HEK293 (cell line): ENCODE measurements at regions not wholly inside any gene's neighbourhood (a gene's known extent, or its start where the extent isn't known, plus 50 kb on each side); places are given as distances from the start of the nearest gene placed in this dataset.
A peak's percentile ranks its signal among the peaks of the same experiment; 100 is the strongest.

ENCODE experiments used
- CTCF ChIA-PET: fragments of 350-600 bp; formaldehyde crosslinking; extraction: SDS; loops from one replicate; lab custom pipeline; 2021; ENCODE audit warnings: antibody characterized with exemption; lab: Yijun Ruan, JAX
- POLR2A ChIA-PET: fragments of 300-600 bp; formaldehyde crosslinking; extraction: SDS; loops from one replicate; lab custom pipeline; 2020; ENCODE audit warnings: antibody characterized with exemption, inconsistent platforms; lab: Yijun Ruan, JAX
- H3K27ac ChIP-seq: fragments of 200-500 bp; sonication (Bioruptor generic); 2 replicates; pipeline ENCODE4 v1.5.1; 2014; ENCODE audit warnings: low read depth, low read length, control low read depth, inconsistent platforms; ENCODE audit errors: extremely low read depth
- H3K36me3 ChIP-seq, 2 experiments: fragments of 200-500 bp in 1 of 2; sonication (Bioruptor generic) in 1 of 2; 1 replicate in 1 of 2; 2 replicates in 1 of 2; pipeline ENCODE4 v1.5.1; 2014 to 2017; ENCODE audit warnings: inconsistent platforms in 2 of 2, low read length in 2 of 2; ENCODE audit not compliant: control insufficient read depth in 2 of 2, insufficient read depth in 1 of 2
- H3K4me1 ChIP-seq: fragments of 200-500 bp; sonication (Bioruptor generic); 2 replicates; pipeline ENCODE4 v1.5.1; 2014; ENCODE audit warnings: mild to moderate bottlenecking, low read length, inconsistent platforms; ENCODE audit not compliant: control insufficient read depth, insufficient read depth
- H3K4me3 ChIP-seq: 2 replicates; pipeline ENCODE4 v1.5.1; 2011; ENCODE audit warnings: low read depth, mild to moderate bottlenecking, control low read depth, low read length, moderate library complexity
- H3K9me3 ChIP-seq: fragments of 200-500 bp; sonication (Bioruptor generic); 2 replicates; pipeline ENCODE4 v1.5.1; 2014; ENCODE audit warnings: low read depth, low read length, inconsistent platforms; ENCODE audit not compliant: control insufficient read depth, insufficient read depth
- GFI1B ChIP-seq: fragments of 450-650 bp; formaldehyde crosslinking; IDR thresholded peaks from 2 replicates; pipeline ENCODE4 v1.5.1; 2016; ENCODE audit warnings: missing biosample characterization, missing genetic modification characterization
- HOXC10 ChIP-seq: sonication (generic); formaldehyde crosslinking; IDR thresholded peaks from 2 replicates; pipeline ENCODE4 v1.8.1; 2023; ENCODE audit warnings: mild to moderate bottlenecking, missing genetic modification reagents
- PRDM1 ChIP-seq: fragments of 450-650 bp; formaldehyde crosslinking; IDR thresholded peaks from 2 replicates; pipeline ENCODE4; 2016; ENCODE audit warnings: missing biosample characterization, missing genetic modification characterization
- PRDM6 ChIP-seq: fragments of 450-650 bp; formaldehyde crosslinking; IDR thresholded peaks from 2 replicates; pipeline ENCODE4 v1.5.1; 2017; ENCODE audit warnings: missing biosample characterization, missing genetic modification characterization
- TCF7L2 ChIP-seq: IDR thresholded peaks from 2 replicates; pipeline ENCODE4 v1.6.1; 2011; ENCODE audit warnings: low read depth, mild to moderate bottlenecking, inconsistent platforms, low read length, moderate library complexity, borderline replicate concordance
- YY2 ChIP-seq: fragments of 450-650 bp; formaldehyde crosslinking; IDR thresholded peaks from 2 replicates; pipeline ENCODE4 v1.5.1; 2016; ENCODE audit warnings: missing biosample characterization, missing genetic modification characterization
- ZBTB48 ChIP-seq: fragments of 450-650 bp; formaldehyde crosslinking; IDR thresholded peaks from 2 replicates; pipeline ENCODE4 v1.5.1; 2016; ENCODE audit warnings: missing biosample characterization, missing genetic modification characterization
- ZNF169 ChIP-seq: fragments of 450-650 bp; formaldehyde crosslinking; IDR thresholded peaks from 2 replicates; pipeline ENCODE4 v1.5.1; 2016; ENCODE audit warnings: missing biosample characterization, missing genetic modification characterization
- ZNF2 ChIP-seq: fragments of 450-650 bp; formaldehyde crosslinking; IDR thresholded peaks from 2 replicates; pipeline ENCODE4 v1.5.1; 2016; ENCODE audit warnings: missing biosample characterization, missing genetic modification characterization
- ZNF239 ChIP-seq: fragments of 450-650 bp; formaldehyde crosslinking; IDR thresholded peaks from 2 replicates; pipeline ENCODE4 v1.5.1; 2016; ENCODE audit warnings: missing biosample characterization, missing genetic modification characterization
- ZNF311 ChIP-seq: fragments of 450-650 bp; formaldehyde crosslinking; IDR thresholded peaks from 2 replicates; pipeline ENCODE4 v1.5.1; 2017; ENCODE audit warnings: missing biosample characterization, missing genetic modification characterization, borderline replicate concordance
- ZNF324 ChIP-seq: fragments of 450-650 bp; formaldehyde crosslinking; IDR thresholded peaks from 2 replicates; pipeline ENCODE4 v1.5.1; 2016; ENCODE audit warnings: missing biosample characterization, missing genetic modification characterization
- ZNF366 ChIP-seq: fragments of 450-650 bp; formaldehyde crosslinking; conservative IDR thresholded peaks from 2 replicates; pipeline ENCODE4 v1.5.1; 2016; ENCODE audit warnings: missing biosample characterization, missing genetic modification characterization
- ZNF394 ChIP-seq: fragments of 450-650 bp; formaldehyde crosslinking; IDR thresholded peaks from 2 replicates; pipeline ENCODE4 v1.5.1; 2016; ENCODE audit warnings: missing biosample characterization, missing genetic modification characterization, mild to moderate bottlenecking, moderate library complexity, borderline replicate concordance
- ZNF404 ChIP-seq: fragments of 450-650 bp; formaldehyde crosslinking; IDR thresholded peaks from 2 replicates; pipeline ENCODE4 v1.5.1; 2017; ENCODE audit warnings: missing biosample characterization, missing genetic modification characterization
- ZNF416 ChIP-seq: fragments of 450-650 bp; formaldehyde crosslinking; IDR thresholded peaks from 2 replicates; pipeline ENCODE4 v1.5.1; 2016; ENCODE audit warnings: missing biosample characterization, missing genetic modification characterization
- ZNF48 ChIP-seq: fragments of 450-650 bp; formaldehyde crosslinking; IDR thresholded peaks from 2 replicates; pipeline ENCODE4 v1.5.1; 2016; ENCODE audit warnings: missing biosample characterization, missing genetic modification characterization
- ZNF521 ChIP-seq: fragments of 450-650 bp; formaldehyde crosslinking; IDR thresholded peaks from 2 replicates; pipeline ENCODE4 v1.5.1; 2017; ENCODE audit warnings: missing biosample characterization, mild to moderate bottlenecking, missing genetic modification characterization
- ZNF596 ChIP-seq: fragments of 450-650 bp; IDR thresholded peaks from 2 replicates; pipeline ENCODE4 v1.5.0; 2018; ENCODE audit warnings: missing biosample characterization, mild to moderate bottlenecking, missing genetic modification characterization, moderate library complexity
- ZNF747 ChIP-seq: fragments of 450-650 bp; formaldehyde crosslinking; IDR thresholded peaks from 2 replicates; pipeline ENCODE4 v1.5.1; 2016; ENCODE audit warnings: missing biosample characterization, missing genetic modification characterization
- TF ChIP-seq, protein P1 (sequence below): fragments of 450-650 bp; formaldehyde crosslinking; IDR thresholded peaks from 2 replicates; pipeline ENCODE4 v1.5.1; 2017; ENCODE audit warnings: missing biosample characterization, missing genetic modification characterization
- TF ChIP-seq, protein P2 (sequence below): fragments of 450-650 bp; formaldehyde crosslinking; IDR thresholded peaks from 2 replicates; pipeline ENCODE4 v1.5.1; 2016; ENCODE audit warnings: missing biosample characterization, missing genetic modification characterization, borderline replicate concordance
- TF ChIP-seq, protein P3 (sequence below): fragments of 450-650 bp; formaldehyde crosslinking; IDR thresholded peaks from 2 replicates; pipeline ENCODE4 v1.5.1; 2016; ENCODE audit warnings: missing biosample characterization, missing genetic modification characterization

DNA sequence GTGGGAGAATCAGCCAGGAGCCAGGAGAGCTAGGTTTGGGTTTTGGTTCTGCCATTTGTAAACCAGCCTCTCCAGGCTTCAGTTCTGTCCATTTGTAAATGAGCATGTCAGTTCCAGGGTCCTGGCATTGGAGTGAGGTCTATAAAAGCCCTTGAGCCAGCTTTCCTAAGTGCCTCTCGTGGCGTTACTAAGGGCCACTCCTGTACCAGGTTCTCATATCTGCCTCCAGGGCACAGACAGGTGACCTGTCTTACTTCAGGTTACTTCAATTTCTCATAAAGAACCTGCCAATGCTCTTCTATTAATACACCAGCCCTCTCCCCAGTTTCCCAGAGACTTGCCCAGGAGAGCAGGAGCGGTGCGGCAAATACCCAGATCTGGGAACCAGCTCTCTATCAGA is 101.9 kb downstream of the VEGFA start:
- ChIA-PET CTCF (interaction anchor here (0.5 to 0.8 kb wide), 2 partner anchors 65 to 941 kb away, joined by 4 to 5 read pairs; no protein-coding TSS in a partner anchor), POLR2A (no interaction called here)
- Histone ChIP-seq H3K36me3 (no peaks in the 10 kb centered on the region), H3K27ac (no peak overlapping the region), H3K4me1 (no peaks in the 10 kb centered on the region), H3K9me3 (no peaks in the 10 kb centered on the region), H3K4me3 (no peak overlapping the region)
- no peak for TF ChIP-seq GFI1B (tag by site-specific recombination)
- no peak for TF ChIP-seq ZNF48
- TF ChIP-seq, protein P1, sequence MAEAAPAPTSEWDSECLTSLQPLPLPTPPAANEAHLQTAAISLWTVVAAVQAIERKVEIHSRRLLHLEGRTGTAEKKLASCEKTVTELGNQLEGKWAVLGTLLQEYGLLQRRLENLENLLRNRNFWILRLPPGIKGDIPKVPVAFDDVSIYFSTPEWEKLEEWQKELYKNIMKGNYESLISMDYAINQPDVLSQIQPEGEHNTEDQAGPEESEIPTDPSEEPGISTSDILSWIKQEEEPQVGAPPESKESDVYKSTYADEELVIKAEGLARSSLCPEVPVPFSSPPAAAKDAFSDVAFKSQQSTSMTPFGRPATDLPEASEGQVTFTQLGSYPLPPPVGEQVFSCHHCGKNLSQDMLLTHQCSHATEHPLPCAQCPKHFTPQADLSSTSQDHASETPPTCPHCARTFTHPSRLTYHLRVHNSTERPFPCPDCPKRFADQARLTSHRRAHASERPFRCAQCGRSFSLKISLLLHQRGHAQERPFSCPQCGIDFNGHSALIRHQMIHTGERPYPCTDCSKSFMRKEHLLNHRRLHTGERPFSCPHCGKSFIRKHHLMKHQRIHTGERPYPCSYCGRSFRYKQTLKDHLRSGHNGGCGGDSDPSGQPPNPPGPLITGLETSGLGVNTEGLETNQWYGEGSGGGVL, result no peak
- no peak for TF ChIP-seq ZNF239 (tag by site-specific recombination)
- TF ChIP-seq, protein P2, sequence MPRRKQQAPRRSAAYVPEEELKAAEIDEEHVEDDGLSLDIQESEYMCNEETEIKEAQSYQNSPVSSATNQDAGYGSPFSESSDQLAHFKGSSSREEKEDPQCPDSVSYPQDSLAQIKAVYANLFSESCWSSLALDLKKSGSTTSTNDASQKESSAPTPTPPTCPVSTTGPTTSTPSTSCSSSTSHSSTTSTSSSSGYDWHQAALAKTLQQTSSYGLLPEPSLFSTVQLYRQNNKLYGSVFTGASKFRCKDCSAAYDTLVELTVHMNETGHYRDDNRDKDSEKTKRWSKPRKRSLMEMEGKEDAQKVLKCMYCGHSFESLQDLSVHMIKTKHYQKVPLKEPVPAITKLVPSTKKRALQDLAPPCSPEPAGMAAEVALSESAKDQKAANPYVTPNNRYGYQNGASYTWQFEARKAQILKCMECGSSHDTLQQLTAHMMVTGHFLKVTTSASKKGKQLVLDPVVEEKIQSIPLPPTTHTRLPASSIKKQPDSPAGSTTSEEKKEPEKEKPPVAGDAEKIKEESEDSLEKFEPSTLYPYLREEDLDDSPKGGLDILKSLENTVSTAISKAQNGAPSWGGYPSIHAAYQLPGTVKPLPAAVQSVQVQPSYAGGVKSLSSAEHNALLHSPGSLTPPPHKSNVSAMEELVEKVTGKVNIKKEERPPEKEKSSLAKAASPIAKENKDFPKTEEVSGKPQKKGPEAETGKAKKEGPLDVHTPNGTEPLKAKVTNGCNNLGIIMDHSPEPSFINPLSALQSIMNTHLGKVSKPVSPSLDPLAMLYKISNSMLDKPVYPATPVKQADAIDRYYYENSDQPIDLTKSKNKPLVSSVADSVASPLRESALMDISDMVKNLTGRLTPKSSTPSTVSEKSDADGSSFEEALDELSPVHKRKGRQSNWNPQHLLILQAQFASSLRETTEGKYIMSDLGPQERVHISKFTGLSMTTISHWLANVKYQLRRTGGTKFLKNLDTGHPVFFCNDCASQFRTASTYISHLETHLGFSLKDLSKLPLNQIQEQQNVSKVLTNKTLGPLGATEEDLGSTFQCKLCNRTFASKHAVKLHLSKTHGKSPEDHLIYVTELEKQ (tag by site-specific recombination), result no peak
- no peak for TF ChIP-seq TCF7L2
- TF ChIP-seq ZNF394, result no peak

GRCh38 chr6:43871284-43871683 is 101.3 kb downstream of the VEGFA start:
- H3K4me1 ChIP-seq, result no peaks in the 10 kb centered on the region
- TF ChIP-seq ZNF747 (tag by site-specific recombination) (no peak), ZNF416 (tag by site-specific recombination) (no peak)
- H3K27ac ChIP-seq, result no peak overlapping the region
- ChIA-PET POLR2A (interaction anchor here (0.6 kb wide), 1 partner anchor 129 kb away, joined by 4 read pairs; no protein-coding TSS in a partner anchor), CTCF (interaction anchor here (0.8 kb wide), 1 partner anchor 66 kb away, joined by 4 read pairs; no protein-coding TSS in a partner anchor)
- no peaks in the 10 kb centered on the region for H3K36me3 ChIP-seq
- no peak overlapping the region for H3K4me3 ChIP-seq
- no peaks in the 10 kb centered on the region for H3K9me3 ChIP-seq

DNA sequence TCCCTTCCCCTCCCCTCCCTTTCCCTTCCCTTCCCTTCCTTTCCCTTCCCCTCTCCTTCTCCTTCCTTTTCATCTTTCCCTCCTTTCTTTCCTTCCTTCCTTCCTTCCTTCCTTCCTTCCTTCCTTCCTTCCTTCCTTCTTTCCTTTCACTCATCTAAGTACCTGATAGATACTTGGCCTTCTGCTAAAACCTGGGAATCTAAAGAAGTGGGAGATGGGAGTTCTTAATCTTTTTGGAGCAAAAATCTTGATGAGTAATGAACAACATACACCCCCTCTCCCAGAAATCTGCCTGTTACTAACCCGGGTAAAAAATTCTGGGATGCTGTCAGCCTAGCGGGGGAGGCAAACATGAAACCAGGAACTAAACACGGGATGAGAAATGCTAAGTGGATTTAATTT is 100.7 kb downstream of the VEGFA start:
- Histone ChIP-seq H3K9me3 (no peaks in the 10 kb centered on the region), H3K36me3 (no peaks in the 10 kb centered on the region), H3K4me1 (no peaks in the 10 kb centered on the region), H3K4me3 (no peak overlapping the region), H3K27ac (no peak overlapping the region)
- ChIA-PET CTCF (no interaction called here), POLR2A (no interaction called here)
- TF ChIP-seq ZNF324 (tag by site-specific recombination), result no peak
- TF ChIP-seq ZNF404 (tag by site-specific recombination), result no peak
- no peak for TF ChIP-seq ZNF596 (tag by site-specific recombination)
- no peak for TF ChIP-seq HOXC10 (CRISPR knock-in tag)
- no peak for TF ChIP-seq ZNF311 (tag by site-specific recombination)
- TF ChIP-seq PRDM1 (tag by site-specific recombination), result peak; percentile 92
- TF ChIP-seq YY2 (tag by site-specific recombination), result no peak
- TF ChIP-seq, protein P3, sequence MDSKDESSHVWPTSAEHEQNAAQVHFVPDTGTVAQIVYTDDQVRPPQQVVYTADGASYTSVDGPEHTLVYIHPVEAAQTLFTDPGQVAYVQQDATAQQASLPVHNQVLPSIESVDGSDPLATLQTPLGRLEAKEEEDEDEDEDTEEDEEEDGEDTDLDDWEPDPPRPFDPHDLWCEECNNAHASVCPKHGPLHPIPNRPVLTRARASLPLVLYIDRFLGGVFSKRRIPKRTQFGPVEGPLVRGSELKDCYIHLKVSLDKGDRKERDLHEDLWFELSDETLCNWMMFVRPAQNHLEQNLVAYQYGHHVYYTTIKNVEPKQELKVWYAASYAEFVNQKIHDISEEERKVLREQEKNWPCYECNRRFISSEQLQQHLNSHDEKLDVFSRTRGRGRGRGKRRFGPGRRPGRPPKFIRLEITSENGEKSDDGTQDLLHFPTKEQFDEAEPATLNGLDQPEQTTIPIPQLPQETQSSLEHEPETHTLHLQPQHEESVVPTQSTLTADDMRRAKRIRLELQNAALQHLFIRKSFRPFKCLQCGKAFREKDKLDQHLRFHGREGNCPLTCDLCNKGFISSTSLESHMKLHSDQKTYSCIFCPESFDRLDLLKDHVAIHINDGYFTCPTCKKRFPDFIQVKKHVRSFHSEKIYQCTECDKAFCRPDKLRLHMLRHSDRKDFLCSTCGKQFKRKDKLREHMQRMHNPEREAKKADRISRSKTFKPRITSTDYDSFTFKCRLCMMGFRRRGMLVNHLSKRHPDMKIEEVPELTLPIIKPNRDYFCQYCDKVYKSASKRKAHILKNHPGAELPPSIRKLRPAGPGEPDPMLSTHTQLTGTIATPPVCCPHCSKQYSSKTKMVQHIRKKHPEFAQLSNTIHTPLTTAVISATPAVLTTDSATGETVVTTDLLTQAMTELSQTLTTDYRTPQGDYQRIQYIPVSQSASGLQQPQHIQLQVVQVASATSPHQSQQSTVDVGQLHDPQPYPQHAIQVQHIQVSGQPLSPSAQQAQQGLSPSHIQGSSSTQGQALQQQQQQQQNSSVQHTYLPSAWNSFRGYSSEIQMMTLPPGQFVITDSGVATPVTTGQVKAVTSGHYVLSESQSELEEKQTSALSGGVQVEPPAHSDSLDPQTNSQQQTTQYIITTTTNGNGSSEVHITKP (tag by site-specific recombination), result no peak
- no peak for TF ChIP-seq ZNF2 (tag by site-specific recombination)
- TF ChIP-seq ZNF521, result no peak
- TF ChIP-seq ZNF169 (tag by site-specific recombination), result no peak
- no peak for TF ChIP-seq PRDM6
- TF ChIP-seq ZNF366 (tag by site-specific recombination), result peak; percentile 91
- TF ChIP-seq ZBTB48, result no peak
